ENCODE measurements at regions not wholly inside any gene's neighbourhood (a gene's known extent, or its start where the extent isn't known, plus 50 kb on each side); places are given as distances from the start of the nearest gene placed in this dataset.

DNA sequence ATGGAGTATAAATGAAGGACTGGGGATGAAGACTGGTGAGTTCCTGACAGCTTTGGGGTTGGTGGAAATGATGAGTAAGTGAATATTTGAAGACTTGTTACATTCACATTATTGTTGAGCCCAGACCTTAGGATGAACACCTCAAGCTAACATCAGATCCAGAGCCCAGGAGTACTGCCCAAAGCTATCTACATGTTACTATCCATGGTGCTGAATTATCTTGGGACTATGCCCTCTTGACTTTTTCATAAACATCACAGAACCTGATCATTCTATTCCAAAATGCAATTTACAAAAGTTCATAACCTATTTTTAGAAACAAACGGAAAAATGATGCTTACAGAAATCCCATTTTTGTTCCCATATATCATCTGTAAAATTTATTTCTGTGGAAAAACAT lies 613.3 kb downstream of the TUSC7 start:
- Histone ChIP-seq H3K23me2 (ENCODE audit: low read depth, low read length) (no peaks in the 10 kb centered on the region), H3K4me2 (ENCODE audit: insufficient read depth in 1 of 2, low read depth in 2 of 2, low read length in 2 of 2) (no peak overlapping the region), H3K27me3 (replicated peaks in 1 of 4; ENCODE audit: control insufficient read depth in 3 of 4, extremely low read depth in 1 of 4, insufficient read depth in 3 of 4, low read length in 3 of 4) (no peaks in the 10 kb centered on the region), H3K9ac (replicated peaks in 1 of 4; ENCODE audit: extremely low read depth in 1 of 4, low read depth in 3 of 4, low read length in 3 of 4) (no peak overlapping the region), H2BK15ac (ENCODE audit: low read length) (no peak overlapping the region), H2AFZ (ENCODE audit: low read length) (no peak overlapping the region), H3K4ac (replicated peaks; ENCODE audit: insufficient read length, low read depth, low read length) (no peak overlapping the region), H3K79me2 (ENCODE audit: control insufficient read depth in 1 of 2, insufficient read depth in 2 of 2, low read length in 2 of 2) (no peaks in the 10 kb centered on the region), H2AK5ac (ENCODE audit: low read depth, low read length) (no peak overlapping the region), H2BK5ac (ENCODE audit: low read depth, low read length) (no peak overlapping the region), H3K9me3 (ENCODE audit: insufficient read depth in 2 of 2, low read depth in 1 of 2, low read length in 1 of 2) (no peaks in the 10 kb centered on the region), H3K23ac (ENCODE audit: insufficient read length) (no peak overlapping the region), H3K14ac (ENCODE audit: insufficient read length) (no peak overlapping the region), H2BK120ac (replicated peaks; ENCODE audit: low read depth, low read length) (no peak overlapping the region), H3K18ac (ENCODE audit: extremely low read depth, low read length) (no peak overlapping the region), H4K8ac (ENCODE audit: extremely low read depth, insufficient read depth, low read length) (no peak overlapping the region), H3K4me1 (replicated peaks in 1 of 4; ENCODE audit: control insufficient read depth in 3 of 4, insufficient read depth in 4 of 4, low read length in 3 of 4) (no peaks in the 10 kb centered on the region), H2BK20ac (ENCODE audit: low read length) (no peak overlapping the region), H4K91ac (replicated peaks; ENCODE audit: insufficient read length, low read length) (no peak overlapping the region), H3K79me1 (ENCODE audit: low read depth, low read length) (no peaks in the 10 kb centered on the region), H3K27ac (ENCODE audit: low read depth, low read length) (no peak overlapping the region), H4K5ac (ENCODE audit: insufficient read length, low read depth, low read length) (no peak overlapping the region), H4K20me1 (replicated peaks in 1 of 2; ENCODE audit: control insufficient read depth in 1 of 2, insufficient read depth in 2 of 2, low read length in 2 of 2) (no peaks in the 10 kb centered on the region), H3K36me3 (ENCODE audit: control insufficient read depth in 2 of 4, insufficient read depth in 4 of 4, low read length in 3 of 4) (no peaks in the 10 kb centered on the region), H2BK12ac (ENCODE audit: low read depth, low read length) (no peak overlapping the region), H3K56ac (replicated peaks; ENCODE audit: insufficient read length, low read depth, low read length) (no peak overlapping the region), H3K4me3 (ENCODE audit: extremely low read depth in 1 of 4, insufficient read depth in 2 of 4, low read depth in 3 of 4, low read length in 4 of 4) (no peak overlapping the region)
- POLR2A ChIA-PET (ENCODE audit: partially characterized antibody) = no interaction called here
- TF ChIP-seq RBBP5 (IDR thresholded peaks at IDR 0.05; ENCODE audit: borderline replicate concordance, low read depth, low read length) (no peak), KDM4A (IDR thresholded peaks at IDR 0.05; ENCODE audit: low read depth, low read length, severe bottlenecking) (no peak)
- 60% methylated on average over 1 of the region's 1 CpG; no CpG with 5 or more reads in 1 of the 2 experiments for WGBS, 2 experiments (ENCODE audit: extremely low coverage in 1 of 2, insufficient coverage in 1 of 2, insufficient read length in 1 of 2, insufficient replicate concordance in 2 of 2, low coverage in 1 of 2, low lambda C conversion rate in 2 of 2, missing lambda C conversion rate in 1 of 2)
- DNase-seq (ENCODE audit: low read depth in 1 of 2, low spot score in 2 of 2) (no peak), FAIRE-seq (peak; percentile 68)
- CTCF ChIA-PET (ENCODE audit: partially characterized antibody) = interaction anchor here (0.5 to 1.0 kb wide), 3 partner anchors 50 to 273 kb away, joined by 3 read pairs; no protein-coding TSS in a partner anchor
